ENCODE measurements at regions not wholly inside any gene's neighbourhood (a gene's known extent, or its start where the extent isn't known, plus 50 kb on each side); places are given as distances from the start of the nearest gene placed in this dataset.

GRCh38 chr6:25122622-25123237, 156.4 kb upstream of the CARMIL1 start:
- H3K4me3 Mint-ChIP-seq: no peak overlapping the region

GRCh38 chr6:25124216-25124715, 154.9 kb upstream of the CARMIL1 start:
- Mint-ChIP-seq H3K4me3 (no peak overlapping the region), H3K9me3 (no peaks in the 10 kb centered on the region), H3K36me3 (ENCODE audit: low read depth) (no peaks in the 10 kb centered on the region), H3K27ac (no peak overlapping the region), H3K27me3 (ENCODE audit: insufficient read depth) (peaks cover 8% of the 10 kb centered on the region), H3K4me1 (peaks cover 4% of the 10 kb centered on the region)
- no peak overlapping the region for H3K27ac ChIP-seq (ENCODE audit: low read depth, low read length)
- H3K9ac ChIP-seq (ENCODE audit: extremely low read depth, low read length, poor library complexity, severe bottlenecking): no peak overlapping the region
- H3K9me3 ChIP-seq (ENCODE audit: control insufficient read depth, low read length): no peaks in the 10 kb centered on the region
- H3K4me1 ChIP-seq (ENCODE audit: control insufficient read depth, insufficient read depth, low read length): no peaks in the 10 kb centered on the region
- no peak overlapping the region for H3K4me3 ChIP-seq (ENCODE audit: low read length)
- no peak for DNase-seq
- 91 to 92% methylated on average over 2 of the region's 2 CpGs for WGBS, 2 experiments (ENCODE audit: insufficient coverage in 1 of 2, insufficient read length in 1 of 2)
- H3K36me3 ChIP-seq (ENCODE audit: control insufficient read depth, insufficient read depth, low read length): no peaks in the 10 kb centered on the region
- H3K27me3 ChIP-seq (ENCODE audit: control insufficient read depth, insufficient read depth, low read length, poor library complexity, severe bottlenecking): no peaks in the 10 kb centered on the region
- TF ChIP-seq CTCF (conservative IDR thresholded peaks at IDR 0.05): no peak

More at GRCh38 chr6:25122622-25123237, 156.4 kb upstream of the CARMIL1 start:
- no peak overlapping the region for H3K9ac ChIP-seq (ENCODE audit: extremely low read depth, low read length, poor library complexity, severe bottlenecking)
- H3K27ac Mint-ChIP-seq: no peak overlapping the region
- no peaks in the 10 kb centered on the region for H3K4me1 Mint-ChIP-seq
- no peak for TF ChIP-seq CTCF (conservative IDR thresholded peaks at IDR 0.05)
- H3K27me3 ChIP-seq (ENCODE audit: control insufficient read depth, insufficient read depth, low read length, poor library complexity, severe bottlenecking): no peaks in the 10 kb centered on the region
- DNase-seq: no peak
- WGBS, 2 experiments (ENCODE audit: insufficient coverage in 1 of 2, insufficient read length in 1 of 2): 88% methylated on average over 3 of the region's 3 CpGs; no CpG with 5 or more reads in 1 of the 2 experiments
- H3K4me1 ChIP-seq (ENCODE audit: control insufficient read depth, insufficient read depth, low read length): no peaks in the 10 kb centered on the region
- no peaks in the 10 kb centered on the region for H3K9me3 ChIP-seq (ENCODE audit: control insufficient read depth, low read length)
- no peaks in the 10 kb centered on the region for H3K36me3 ChIP-seq (ENCODE audit: control insufficient read depth, insufficient read depth, low read length)
- peaks cover 6% of the 10 kb centered on the region for H3K27me3 Mint-ChIP-seq (ENCODE audit: insufficient read depth)
- H3K4me3 ChIP-seq (ENCODE audit: low read length): no peak overlapping the region
- H3K36me3 Mint-ChIP-seq (ENCODE audit: low read depth): no peaks in the 10 kb centered on the region
- H3K27ac ChIP-seq (ENCODE audit: low read depth, low read length): no peak overlapping the region
- H3K9me3 Mint-ChIP-seq: no peaks in the 10 kb centered on the region

GRCh38 chr6:25125736-25126135, 153.4 kb upstream of the CARMIL1 start:
- H3K9ac ChIP-seq (ENCODE audit: extremely low read depth, low read length, poor library complexity, severe bottlenecking): no peak overlapping the region
- peaks cover 4% of the 10 kb centered on the region for H3K9me3 ChIP-seq (ENCODE audit: control insufficient read depth, low read length)
- no peaks in the 10 kb centered on the region for H3K36me3 Mint-ChIP-seq (ENCODE audit: low read depth)
- H3K27me3 ChIP-seq (ENCODE audit: control insufficient read depth, insufficient read depth, low read length, poor library complexity, severe bottlenecking): no peaks in the 10 kb centered on the region
- TF ChIP-seq CTCF (conservative IDR thresholded peaks at IDR 0.05): no peak
- no peak overlapping the region for H3K4me3 Mint-ChIP-seq
- H3K4me3 ChIP-seq (ENCODE audit: low read length): no peak overlapping the region
- peaks cover 8% of the 10 kb centered on the region for H3K27me3 Mint-ChIP-seq (ENCODE audit: insufficient read depth)
- WGBS, 2 experiments (ENCODE audit: insufficient coverage in 1 of 2, insufficient read length in 1 of 2): 92 to 93% methylated on average over 5 of the region's 5 CpGs
- no peak overlapping the region for H3K27ac ChIP-seq (ENCODE audit: low read depth, low read length)
- H3K4me1 ChIP-seq (ENCODE audit: control insufficient read depth, insufficient read depth, low read length): no peaks in the 10 kb centered on the region
- peaks cover 4% of the 10 kb centered on the region for H3K9me3 Mint-ChIP-seq
- H3K4me1 Mint-ChIP-seq: peaks cover 4% of the 10 kb centered on the region
- H3K27ac Mint-ChIP-seq: no peak overlapping the region
- no peak for DNase-seq
- no peaks in the 10 kb centered on the region for H3K36me3 ChIP-seq (ENCODE audit: control insufficient read depth, insufficient read depth, low read length)
